HG03565 (cell line): ENCODE measurements at regions not wholly inside any gene's neighbourhood (a gene's known extent, or its start where the extent isn't known, plus 50 kb on each side); places are given as distances from the start of the nearest gene placed in this dataset.

Experiments
- ATAC-seq: cut with Tn5 transposase; IDR thresholded peaks from one replicate; pipeline ENCODE4 v1.9.1; 2021; ENCODE audit warnings: mild to moderate bottlenecking, moderate library complexity; ENCODE audit not compliant: unreplicated experiment

GRCh38 chr5:141778683-141779082 lies 96.7 kb upstream of the ARAP3 start:
- ATAC-seq: no peak

GRCh38 chr5:141778206-141778605 lies 96.2 kb upstream of the ARAP3 start:
- no peak for ATAC-seq

GRCh38 chr5:141777711-141778110 lies 95.7 kb upstream of the ARAP3 start:
- no peak for ATAC-seq

GRCh38 chr5:141777130-141777529 lies 95.1 kb upstream of the ARAP3 start:
- ATAC-seq: no peak

- ATAC-seq: no peak
Measured at GRCh38 chr5:141773779-141774562, 91.9 kb upstream of the ARAP3 start.

GRCh38 chr5:141772281-141772680 lies 90.3 kb upstream of the ARAP3 start:
- ATAC-seq: no peak

- ATAC-seq: no peak
Measured at GRCh38 chr5:141771562-141771961, 89.5 kb upstream of the ARAP3 start.

- no peak for ATAC-seq
Measured at GRCh38 chr5:141771031-141771430, 89.0 kb upstream of the ARAP3 start.

GRCh38 chr5:141769671-141770070 lies 87.6 kb upstream of the ARAP3 start:
- ATAC-seq: no peak

- ATAC-seq: no peak
Measured at GRCh38 chr5:141767671-141768070, 85.6 kb upstream of the ARAP3 start.

GRCh38 chr5:141765896-141766551 lies 84.0 kb upstream of the ARAP3 start:
- ATAC-seq: no peak

GRCh38 chr5:141763541-141763940 lies 81.5 kb upstream of the ARAP3 start:
- no peak for ATAC-seq

- ATAC-seq: no peak
Measured at GRCh38 chr5:141762790-141763368, 80.8 kb upstream of the ARAP3 start.

- ATAC-seq: no peak
Measured at GRCh38 chr5:141762316-141762715, 80.3 kb upstream of the ARAP3 start.

GRCh38 chr5:141760753-141761152 lies 78.7 kb upstream of the ARAP3 start:
- no peak for ATAC-seq

GRCh38 chr5:141760193-141760592 lies 78.2 kb upstream of the ARAP3 start:
- ATAC-seq: no peak

- no peak for ATAC-seq
Measured at GRCh38 chr5:141758310-141758998, 76.4 kb upstream of the ARAP3 start.

- ATAC-seq: no peak
Measured at GRCh38 chr5:141757402-141757801, 75.4 kb upstream of the ARAP3 start.

- no peak for ATAC-seq
Measured at GRCh38 chr5:141756196-141756595, 74.2 kb upstream of the ARAP3 start.

GRCh38 chr5:141753971-141754713 lies 72.1 kb upstream of the ARAP3 start:
- no peak for ATAC-seq
